HG03108 (cell line): ENCODE measurements at regions not wholly inside any gene's neighbourhood (a gene's known extent, or its start where the extent isn't known, plus 50 kb on each side); places are given as distances from the start of the nearest gene placed in this dataset.
"Not testable (repeated sequence)": the region's sequence is repeated elsewhere in the genome, so short reads cannot be mapped to it uniquely, and the experiment has no call there.

Source experiments
- ATAC-seq: cut with Tn5 transposase; IDR thresholded peaks from one replicate; pipeline ENCODE4 v1.9.1; 2021; ENCODE audit warnings: moderate library complexity; ENCODE audit not compliant: unreplicated experiment

DNA sequence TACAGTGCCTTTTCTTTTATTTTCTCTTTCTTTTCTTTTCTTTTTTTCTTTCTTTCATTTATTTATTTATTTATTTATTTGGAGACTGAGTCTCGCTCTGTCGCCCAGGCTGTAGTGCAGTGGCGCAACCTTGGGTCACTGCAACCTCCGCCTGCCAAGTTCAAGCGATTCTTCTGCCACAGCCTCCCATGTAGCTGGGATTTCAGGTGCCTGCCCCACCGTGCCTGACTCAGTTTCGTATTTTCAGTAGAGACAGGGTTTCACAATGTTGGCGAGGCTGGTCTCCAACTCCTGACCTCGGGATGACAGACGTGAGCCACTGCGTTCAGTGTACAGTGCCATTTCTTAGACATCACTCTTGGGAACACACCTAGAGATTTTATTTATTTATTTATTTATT lies 110.0 kb upstream of the ANKRD30BL start:
- not testable (repeated sequence) for ATAC-seq

- no peak for ATAC-seq
These were observed 111.0 kb upstream of the ANKRD30BL start for GRCh38 chr2:132272713-132273112.

DNA sequence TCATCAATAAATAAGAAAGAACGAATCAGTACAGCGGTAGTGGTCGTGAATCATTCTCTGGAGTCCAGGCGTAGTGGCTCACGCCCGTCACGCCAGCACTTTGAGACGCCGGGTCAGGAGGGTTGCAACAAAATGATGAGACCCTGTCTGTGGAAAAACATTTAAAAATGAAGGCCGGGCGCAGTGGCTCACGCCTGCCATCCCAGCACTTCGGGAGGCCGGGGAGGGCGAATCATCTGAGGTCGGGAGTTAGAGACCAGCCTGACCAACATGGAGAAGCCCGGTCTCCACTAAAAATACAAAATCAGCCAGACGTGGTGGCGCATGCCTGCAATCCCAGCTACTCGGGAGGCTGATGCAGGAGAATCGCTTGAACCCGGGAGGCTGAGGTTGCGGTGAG lies 111.8 kb upstream of the ANKRD30BL start:
- not testable (repeated sequence) for ATAC-seq

DNA sequence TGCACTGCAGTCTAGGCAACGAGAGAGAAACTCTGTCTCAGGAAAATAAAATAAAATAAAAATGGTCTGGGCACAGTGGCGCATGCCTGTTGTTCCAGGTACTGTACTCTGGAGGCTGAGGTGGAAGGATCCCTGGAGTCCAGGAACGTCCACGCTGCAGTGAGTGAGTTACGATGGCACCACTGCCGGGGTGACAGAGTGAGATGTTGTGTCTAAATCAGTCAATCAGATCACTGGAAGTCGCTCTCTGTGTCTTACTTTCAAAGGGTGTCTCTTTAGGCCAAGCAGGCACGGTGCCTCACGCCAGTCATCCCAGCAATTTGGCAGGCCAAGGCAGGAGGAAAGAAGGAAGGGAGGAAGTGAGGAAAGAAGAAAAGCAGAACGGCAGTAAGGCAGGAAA lies 112.2 kb upstream of the ANKRD30BL start:
- ATAC-seq = no peak

DNA sequence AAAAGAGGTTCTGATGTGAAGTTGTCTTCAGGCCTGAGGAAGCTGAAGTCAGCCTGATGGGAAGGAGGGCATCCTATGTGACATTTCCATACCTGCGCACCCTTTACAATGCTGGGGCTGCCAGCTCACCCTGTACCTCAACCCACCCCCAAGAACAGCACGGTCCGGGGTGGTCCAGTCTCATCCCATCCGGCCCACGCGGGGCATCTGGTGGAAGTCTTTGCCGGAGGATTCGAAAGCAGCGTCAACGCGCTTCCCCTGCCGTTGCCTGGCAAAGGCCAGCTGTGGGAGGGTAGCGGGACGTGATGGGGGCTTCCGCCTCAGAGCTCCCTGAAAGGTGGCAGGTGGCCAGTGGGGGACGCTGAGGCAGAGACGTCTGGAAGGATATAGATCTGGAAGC lies 113.6 kb upstream of the ANKRD30BL start:
- no peak for ATAC-seq

GRCh38 chr2:132276571-132276981 lies 114.8 kb upstream of the ANKRD30BL start:
- ATAC-seq = no peak

GRCh38 chr2:132278267-132278666 lies 116.5 kb upstream of the ANKRD30BL start:
- no peak for ATAC-seq

GRCh38 chr2:132279344-132279743 lies 117.6 kb upstream of the ANKRD30BL start:
- no peak for ATAC-seq

- no peak for ATAC-seq
These were observed 118.3 kb upstream of the ANKRD30BL start for GRCh38 chr2:132279930-132280615.

DNA sequence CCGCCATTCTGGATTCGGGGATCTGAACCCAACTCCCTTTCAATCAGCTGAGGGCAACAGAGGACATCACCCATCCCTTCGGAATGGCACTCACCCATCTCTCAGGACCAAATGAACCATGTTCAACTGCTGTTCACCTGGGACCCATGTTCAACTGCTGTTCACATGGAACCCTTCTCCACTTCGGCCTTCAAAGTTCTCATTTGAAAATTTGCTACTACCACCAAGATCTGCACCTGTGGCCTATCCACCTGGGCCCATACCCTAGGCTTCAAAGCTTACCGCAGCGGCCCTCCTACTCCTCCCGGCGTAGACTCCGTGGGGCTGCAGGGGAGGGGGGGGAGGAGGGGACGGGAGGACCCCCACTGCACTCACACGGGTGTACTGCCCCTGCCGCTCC lies 119.2 kb upstream of the ANKRD30BL start:
- no peak for ATAC-seq

- ATAC-seq = not testable (repeated sequence)
These were observed 120.4 kb upstream of the ANKRD30BL start for GRCh38 chr2:132282104-132282503.

DNA sequence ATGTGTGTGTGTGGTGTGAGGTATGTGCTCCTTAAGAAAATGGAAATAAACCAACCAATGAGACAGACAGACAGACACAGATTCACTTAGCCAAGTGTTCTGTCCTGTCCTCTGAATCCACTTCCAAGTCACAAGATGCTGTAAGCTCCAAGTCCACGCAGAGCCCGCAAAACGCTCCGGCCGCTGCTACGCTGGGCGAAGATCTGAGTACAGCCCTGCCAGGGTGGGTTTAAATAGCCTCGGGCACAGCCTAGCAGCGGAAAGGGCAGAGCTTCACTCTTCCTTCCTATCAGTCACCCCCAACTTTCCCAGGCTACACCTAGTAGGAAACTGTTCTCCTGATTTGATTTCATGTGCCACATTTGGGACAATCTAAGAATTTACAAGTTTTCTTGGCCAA lies 121.2 kb upstream of the ANKRD30BL start:
- ATAC-seq = no peak

GRCh38 chr2:132286289-132286911 lies 124.6 kb upstream of the ANKRD30BL start:
- not testable (repeated sequence) for ATAC-seq

DNA sequence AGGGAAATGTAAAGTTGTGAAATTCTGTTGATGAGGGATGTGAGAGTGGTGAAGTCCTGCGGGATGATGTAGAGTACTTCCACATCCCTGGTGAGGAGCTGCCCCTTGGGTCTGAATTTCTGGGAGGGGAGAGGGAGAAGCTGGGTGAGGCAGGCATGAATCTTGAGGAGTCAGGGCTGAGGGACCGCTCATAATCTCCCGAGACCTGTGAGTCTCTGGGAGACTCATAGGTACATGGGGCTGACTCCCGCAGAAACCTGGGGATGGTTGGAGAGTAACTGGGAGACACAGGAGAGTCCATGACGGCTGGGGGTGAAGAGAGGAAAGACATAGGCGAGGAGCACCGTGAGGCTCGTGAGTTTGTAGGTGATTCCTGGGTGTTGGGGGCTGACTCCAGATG lies 126.2 kb upstream of the ANKRD30BL start:
- ATAC-seq = not testable (repeated sequence)

DNA sequence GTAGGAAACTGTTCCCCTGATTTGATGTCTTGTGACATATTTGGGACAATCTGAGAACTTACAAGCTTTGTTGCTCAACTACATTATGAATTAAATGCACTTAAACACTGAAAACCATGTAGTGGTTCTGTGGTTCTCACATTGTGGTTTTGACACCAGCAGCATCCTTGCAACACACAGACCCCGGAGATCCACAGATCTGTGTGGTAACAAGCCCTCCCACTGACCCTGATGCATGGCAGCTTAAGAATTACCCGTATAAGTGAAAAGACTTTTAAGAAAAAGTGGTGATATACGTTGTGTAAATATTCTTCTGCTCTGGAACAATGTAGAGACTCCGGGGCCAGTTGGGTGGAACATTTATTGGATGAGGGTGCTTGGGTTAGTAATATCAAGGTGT lies 127.4 kb upstream of the ANKRD30BL start:
- ATAC-seq = not testable (repeated sequence)

GRCh38 chr2:132289812-132290211 lies 126.8 kb upstream of the GPR39 start:
- not testable (repeated sequence) for ATAC-seq

GRCh38 chr2:132300592-132301378 lies 115.8 kb upstream of the GPR39 start:
- not testable (repeated sequence) for ATAC-seq

GRCh38 chr2:132304661-132305380 lies 111.8 kb upstream of the GPR39 start:
- ATAC-seq = peak; percentile 70

DNA sequence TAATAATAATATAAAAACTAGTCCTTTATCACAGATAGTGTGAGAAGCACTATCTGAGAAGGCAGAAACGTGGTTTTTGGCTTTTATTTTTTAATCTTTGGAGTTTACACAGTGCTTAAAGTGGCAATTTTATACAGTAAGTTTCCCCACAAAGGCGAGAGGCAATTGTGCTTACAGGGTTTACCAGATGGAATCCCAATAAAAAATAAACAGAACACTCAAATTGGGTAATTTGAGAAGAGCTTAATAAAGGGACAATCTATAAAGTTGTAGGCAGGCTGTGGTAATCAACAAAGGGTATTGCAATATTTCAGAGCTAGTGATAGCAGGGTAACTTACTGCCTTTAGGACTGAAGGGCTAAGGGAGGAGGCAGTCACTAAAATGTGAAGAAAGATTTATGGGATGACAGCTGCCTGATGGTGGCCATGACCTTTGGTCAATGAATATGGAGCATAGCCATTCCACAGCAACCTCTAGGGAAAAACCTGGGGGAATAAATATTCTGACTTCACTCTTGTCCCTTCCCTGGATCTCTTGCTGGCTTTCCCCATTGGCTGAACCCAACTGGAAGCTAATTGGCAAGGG lies 108.9 kb upstream of the GPR39 start:
- ATAC-seq = not testable (repeated sequence)

GRCh38 chr2:132309203-132309602 lies 107.4 kb upstream of the GPR39 start:
- ATAC-seq = not testable (repeated sequence)

- not testable (repeated sequence) for ATAC-seq
These were observed 101.1 kb upstream of the GPR39 start for GRCh38 chr2:132315546-132315945.
